ENCODE measurements at regions not wholly inside any gene's neighbourhood (a gene's known extent, or its start where the extent isn't known, plus 50 kb on each side); places are given as distances from the start of the nearest gene placed in this dataset.

DNA sequence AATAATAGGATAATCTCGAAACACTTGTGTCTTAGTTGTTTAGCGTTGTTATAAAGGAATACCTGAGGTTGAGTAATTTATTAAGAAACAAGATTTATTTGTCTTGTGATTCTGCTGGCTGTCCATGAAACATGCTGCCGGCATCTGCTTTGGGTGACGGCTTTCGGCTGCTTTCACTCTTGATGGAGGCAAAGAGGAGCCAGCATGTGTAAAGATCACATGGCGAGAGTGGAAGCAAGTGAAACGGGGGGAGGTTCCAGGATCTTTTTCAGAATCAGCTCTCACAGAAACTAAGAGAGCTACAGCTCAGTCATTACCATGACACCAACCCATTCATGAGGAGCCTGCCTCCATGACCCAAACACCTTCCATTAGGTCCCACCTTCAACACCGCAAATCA, 402.8 kb downstream of the CDC14C start:
- H3K4me1 ChIP-seq (ENCODE audit: insufficient read depth, low read length): no peaks in the 10 kb centered on the region
- H3K27ac Mint-ChIP-seq (ENCODE audit: unreplicated experiment): no peak overlapping the region
- H3K27me3 ChIP-seq (ENCODE audit: insufficient read depth, low read length): no peaks in the 10 kb centered on the region
- H3K36me3 ChIP-seq (ENCODE audit: insufficient read depth, low read length): no peaks in the 10 kb centered on the region
- DNase-seq (ENCODE audit: low read depth) (no peak), FAIRE-seq (no peak)
- no peaks in the 10 kb centered on the region for H4K20me1 ChIP-seq (ENCODE audit: insufficient read depth, low read length)
- no peaks in the 10 kb centered on the region for H3K4me1 Mint-ChIP-seq (ENCODE audit: low read depth, unreplicated experiment)
- no peaks in the 10 kb centered on the region for H3K79me2 ChIP-seq (ENCODE audit: insufficient read depth, low read length)
- no peaks in the 10 kb centered on the region for H3K27me3 Mint-ChIP-seq (ENCODE audit: low read depth, unreplicated experiment)
- H3K36me3 Mint-ChIP-seq (ENCODE audit: low read depth, unreplicated experiment): no peaks in the 10 kb centered on the region
- H3K9me3 ChIP-seq (ENCODE audit: insufficient read depth, low read depth, low read length): no peaks in the 10 kb centered on the region
- H3K27ac ChIP-seq (ENCODE audit: low read depth, low read length): no peak overlapping the region
- H3K4me3 ChIP-seq (ENCODE audit: insufficient read depth, low read depth, low read length): no peak overlapping the region
- H3K4me2 ChIP-seq (ENCODE audit: low read length): no peak overlapping the region
- no peak overlapping the region for H3K4me3 Mint-ChIP-seq (ENCODE audit: unreplicated experiment)
- H3K9ac ChIP-seq (ENCODE audit: low read length): no peak overlapping the region
- H3K9me3 Mint-ChIP-seq (ENCODE audit: unreplicated experiment): no peaks in the 10 kb centered on the region
- TF ChIP-seq, protein P1, sequence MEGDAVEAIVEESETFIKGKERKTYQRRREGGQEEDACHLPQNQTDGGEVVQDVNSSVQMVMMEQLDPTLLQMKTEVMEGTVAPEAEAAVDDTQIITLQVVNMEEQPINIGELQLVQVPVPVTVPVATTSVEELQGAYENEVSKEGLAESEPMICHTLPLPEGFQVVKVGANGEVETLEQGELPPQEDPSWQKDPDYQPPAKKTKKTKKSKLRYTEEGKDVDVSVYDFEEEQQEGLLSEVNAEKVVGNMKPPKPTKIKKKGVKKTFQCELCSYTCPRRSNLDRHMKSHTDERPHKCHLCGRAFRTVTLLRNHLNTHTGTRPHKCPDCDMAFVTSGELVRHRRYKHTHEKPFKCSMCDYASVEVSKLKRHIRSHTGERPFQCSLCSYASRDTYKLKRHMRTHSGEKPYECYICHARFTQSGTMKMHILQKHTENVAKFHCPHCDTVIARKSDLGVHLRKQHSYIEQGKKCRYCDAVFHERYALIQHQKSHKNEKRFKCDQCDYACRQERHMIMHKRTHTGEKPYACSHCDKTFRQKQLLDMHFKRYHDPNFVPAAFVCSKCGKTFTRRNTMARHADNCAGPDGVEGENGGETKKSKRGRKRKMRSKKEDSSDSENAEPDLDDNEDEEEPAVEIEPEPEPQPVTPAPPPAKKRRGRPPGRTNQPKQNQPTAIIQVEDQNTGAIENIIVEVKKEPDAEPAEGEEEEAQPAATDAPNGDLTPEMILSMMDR (IDR thresholded peaks at IDR 0.05; ENCODE audit: insufficient read depth, low read depth, low read length): no peak
- no peak for TF ChIP-seq EZH2 (IDR thresholded peaks at IDR 0.05; ENCODE audit: insufficient read depth, low read length)
- H2AFZ ChIP-seq (ENCODE audit: low read depth, low read length): no peak overlapping the region

DNA sequence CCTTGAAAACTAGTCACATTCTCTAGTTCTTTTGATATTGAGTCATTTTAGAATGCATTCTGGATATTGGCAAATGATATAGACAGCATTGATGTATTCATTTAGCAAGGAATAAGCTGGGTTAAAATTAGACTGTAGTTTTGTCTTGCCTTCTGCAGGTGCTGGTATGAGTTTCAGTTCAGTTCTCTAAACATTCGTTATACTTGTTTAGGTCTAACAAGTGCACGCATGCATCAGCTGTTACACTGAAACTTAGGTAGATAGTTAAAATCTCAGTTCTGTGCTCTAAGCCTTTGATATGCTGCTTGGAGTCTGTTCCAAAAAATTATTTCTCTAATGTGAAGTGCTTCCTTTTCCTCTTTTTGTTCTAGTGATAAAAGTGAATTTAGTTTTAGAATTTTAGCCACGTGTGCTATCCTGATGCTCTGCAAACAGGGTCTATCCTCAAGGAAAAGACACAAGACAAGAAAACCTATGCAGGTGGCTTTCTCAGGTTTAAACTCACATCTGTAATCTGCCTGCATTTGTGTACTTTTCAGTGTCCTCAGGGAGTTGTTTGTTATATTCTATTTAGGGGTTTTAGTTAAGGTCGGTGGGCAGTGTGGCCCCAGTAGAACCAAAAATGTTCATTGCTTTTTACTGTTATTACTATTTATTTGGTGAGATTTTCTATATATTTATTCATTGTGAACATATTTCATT, 409.0 kb downstream of the CDC14C start:
- Mint-ChIP-seq H3K36me3 (ENCODE audit: low read depth, unreplicated experiment) (no peaks in the 10 kb centered on the region), H3K9me3 (ENCODE audit: unreplicated experiment) (no peaks in the 10 kb centered on the region)
- TF ChIP-seq, protein P1 (IDR thresholded peaks at IDR 0.05; ENCODE audit: insufficient read depth, low read depth, low read length): no peak
- TF ChIP-seq EZH2 (IDR thresholded peaks at IDR 0.05; ENCODE audit: insufficient read depth, low read length): no peak

DNA sequence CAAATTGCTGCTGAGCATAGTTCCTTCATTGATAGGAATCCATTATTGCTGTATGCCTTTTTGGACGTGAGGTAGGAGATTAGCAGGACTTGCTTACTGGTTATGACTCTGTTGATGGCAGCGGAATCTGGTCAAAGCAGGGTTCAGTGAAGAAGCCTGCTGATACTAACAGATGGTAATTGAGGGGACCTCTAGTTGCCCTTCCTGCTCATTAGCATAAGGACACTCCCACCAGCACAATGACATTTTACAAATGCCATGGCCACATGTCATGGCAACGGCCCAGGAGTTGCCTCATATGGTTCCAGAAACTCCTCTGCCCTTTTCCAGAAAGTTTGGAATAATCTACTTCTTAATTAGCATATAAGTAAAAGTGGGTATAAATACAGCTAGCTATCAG, 417.5 kb downstream of the CDC14C start:
- no peaks in the 10 kb centered on the region for H3K9me3 ChIP-seq (ENCODE audit: insufficient read depth, low read depth, low read length)
- Mint-ChIP-seq H3K4me1 (ENCODE audit: low read depth, unreplicated experiment) (peaks cover 5% of the 10 kb centered on the region), H3K4me3 (ENCODE audit: unreplicated experiment) (no peak overlapping the region), H3K27me3 (ENCODE audit: low read depth, unreplicated experiment) (no peaks in the 10 kb centered on the region), H3K9me3 (ENCODE audit: unreplicated experiment) (no peaks in the 10 kb centered on the region), H3K27ac (ENCODE audit: unreplicated experiment) (no peak overlapping the region), H3K36me3 (ENCODE audit: low read depth, unreplicated experiment) (no peaks in the 10 kb centered on the region)
- no peaks in the 10 kb centered on the region for H4K20me1 ChIP-seq (ENCODE audit: insufficient read depth, low read length)
- no peak overlapping the region for H3K4me3 ChIP-seq (ENCODE audit: insufficient read depth, low read depth, low read length)
- no peaks in the 10 kb centered on the region for H3K4me1 ChIP-seq (ENCODE audit: insufficient read depth, low read length)
- no peaks in the 10 kb centered on the region for H3K79me2 ChIP-seq (ENCODE audit: insufficient read depth, low read length)
- FAIRE-seq (no peak), DNase-seq (ENCODE audit: low read depth) (no peak)
- H3K36me3 ChIP-seq (ENCODE audit: insufficient read depth, low read length): no peaks in the 10 kb centered on the region
- no peak for TF ChIP-seq EZH2 (IDR thresholded peaks at IDR 0.05; ENCODE audit: insufficient read depth, low read length)
- TF ChIP-seq, protein P1 (IDR thresholded peaks at IDR 0.05; ENCODE audit: insufficient read depth, low read depth, low read length): no peak
- H3K9ac ChIP-seq (ENCODE audit: low read length): no peak overlapping the region
- no peak overlapping the region for H2AFZ ChIP-seq (ENCODE audit: low read depth, low read length)
- no peak overlapping the region for H3K4me2 ChIP-seq (ENCODE audit: low read length)
- H3K27me3 ChIP-seq (ENCODE audit: insufficient read depth, low read length): no peaks in the 10 kb centered on the region
- no peak overlapping the region for H3K27ac ChIP-seq (ENCODE audit: low read depth, low read length)

More for the DNA sequence above, 409.0 kb downstream of the CDC14C start:
- Histone ChIP-seq H3K4me1 (ENCODE audit: insufficient read depth, low read length) (no peaks in the 10 kb centered on the region), H3K4me3 (ENCODE audit: insufficient read depth, low read depth, low read length) (no peak overlapping the region), H3K9me3 (ENCODE audit: insufficient read depth, low read depth, low read length) (no peaks in the 10 kb centered on the region), H3K9ac (ENCODE audit: low read length) (no peak overlapping the region), H2AFZ (ENCODE audit: low read depth, low read length) (no peak overlapping the region), H3K4me2 (ENCODE audit: low read length) (no peak overlapping the region), H3K36me3 (ENCODE audit: insufficient read depth, low read length) (no peaks in the 10 kb centered on the region), H3K27ac (ENCODE audit: low read depth, low read length) (no peak overlapping the region), H3K27me3 (ENCODE audit: insufficient read depth, low read length) (no peaks in the 10 kb centered on the region), H3K79me2 (ENCODE audit: insufficient read depth, low read length) (no peaks in the 10 kb centered on the region), H4K20me1 (ENCODE audit: insufficient read depth, low read length) (no peaks in the 10 kb centered on the region)
- Mint-ChIP-seq H3K27me3 (ENCODE audit: low read depth, unreplicated experiment) (no peaks in the 10 kb centered on the region), H3K4me1 (ENCODE audit: low read depth, unreplicated experiment) (no peaks in the 10 kb centered on the region), H3K4me3 (ENCODE audit: unreplicated experiment) (no peak overlapping the region), H3K27ac (ENCODE audit: unreplicated experiment) (no peak overlapping the region)
- DNase-seq (ENCODE audit: low read depth) (no peak), FAIRE-seq (no peak)

Measured in astrocyte (in vitro differentiated cells and primary cell).